OCI-LY1 (cell line): ENCODE measurements at regions not wholly inside any gene's neighbourhood (a gene's known extent, or its start where the extent isn't known, plus 50 kb on each side); places are given as distances from the start of the nearest gene placed in this dataset.

ENCODE experiments used
- H2AFZ ChIP-seq: fragments of 200-600 bp; sonication (generic), shearing (Covaris generic); 2 replicates; pipeline ENCODE4 v1.6.0; 2014; ENCODE audit warnings: antibody characterized with exemption, mild to moderate bottlenecking, low read length
- H3F3A ChIP-seq: fragments of 200-600 bp; sonication (generic), shearing (Covaris generic); 2 replicates; pipeline ENCODE4 v1.6.0; 2014; ENCODE audit warnings: mild to moderate bottlenecking, antibody characterized with exemption, low read length, moderate library complexity; ENCODE audit not compliant: insufficient read depth
- H3K27ac ChIP-seq: fragments of 200-600 bp; sonication (generic); 2 replicates; pipeline ENCODE4 v1.5.1; 2014; ENCODE audit warnings: low read length, mixed run types, mild to moderate bottlenecking, low read depth; ENCODE audit not compliant: poor library complexity, severe bottlenecking
- H3K27me3 ChIP-seq: fragments of 200-600 bp; sonication (generic); 2 replicates; pipeline ENCODE4 v1.6.0; 2014; ENCODE audit warnings: antibody characterized with exemption, mild to moderate bottlenecking, low read length, moderate library complexity; ENCODE audit not compliant: insufficient read depth
- H3K36me3 ChIP-seq: fragments of 200-600 bp; sonication (generic); 2 replicates; pipeline ENCODE4 v1.6.1; 2014; ENCODE audit warnings: mild to moderate bottlenecking, antibody characterized with exemption, low read length, moderate library complexity, mixed read lengths; ENCODE audit not compliant: insufficient read depth
- H3K4me1 ChIP-seq: fragments of 200-600 bp; sonication (generic); 2 replicates; pipeline ENCODE4 v1.5.1; 2014; ENCODE audit warnings: mild to moderate bottlenecking, low read length, moderate library complexity; ENCODE audit not compliant: insufficient read depth, severe bottlenecking
- H3K4me2 ChIP-seq: fragments of 200-600 bp; sonication (generic), shearing (Covaris generic); 2 replicates; pipeline ENCODE4 v1.6.1; 2014; ENCODE audit warnings: low read length
- H3K4me3 ChIP-seq: fragments of 200-600 bp; sonication (generic); 2 replicates; pipeline ENCODE4 v1.5.1; 2014; ENCODE audit warnings: low read length, low read depth, mild to moderate bottlenecking, mixed read lengths; ENCODE audit not compliant: poor library complexity, severe bottlenecking
- H3K79me2 ChIP-seq: fragments of 200-600 bp; shearing (Covaris generic); 2 replicates; pipeline ENCODE4 v1.6.1; 2016; ENCODE audit warnings: mixed run types, low read length, mixed read lengths; ENCODE audit not compliant: insufficient read depth
- H3K9ac ChIP-seq: fragments of 200-600 bp; sonication (generic), shearing (Covaris generic); 2 replicates; pipeline ENCODE4 v1.6.1; 2014; ENCODE audit warnings: mild to moderate bottlenecking, low read length, mixed read lengths
- H3K9me2 ChIP-seq: fragments of 200-600 bp; sonication (generic), shearing (Covaris generic); 2 replicates; pipeline ENCODE4 v1.6.1; 2014; ENCODE audit warnings: low read depth, mild to moderate bottlenecking, low read length, mixed read lengths
- H3K9me3 ChIP-seq: fragments of 200-600 bp; shearing (Covaris generic); 2 replicates; pipeline ENCODE4 v1.6.1; 2014; ENCODE audit warnings: low read length, mixed read lengths
- H4K20me1 ChIP-seq: fragments of 200-600 bp; sonication (generic), shearing (Covaris generic); 2 replicates; pipeline ENCODE4 v1.6.0; 2016; ENCODE audit warnings: mild to moderate bottlenecking, low read length; ENCODE audit not compliant: insufficient read depth
- CTCF ChIP-seq: fragments of 200-600 bp; sonication (generic), shearing (Covaris generic); IDR thresholded peaks from 2 replicates; pipeline ENCODE4 v1.5.1; 2017; ENCODE audit warnings: mild to moderate bottlenecking, antibody characterized with exemption, low read length, moderate library complexity, mixed read lengths
- EZH2 ChIP-seq: fragments of 200-600 bp; sonication (generic), shearing (Covaris generic); IDR thresholded peaks from 2 replicates; pipeline ENCODE4 v1.8.0; 2017; ENCODE audit warnings: borderline replicate concordance, mixed run types, mild to moderate bottlenecking, antibody characterized with exemption, low read length, moderate library complexity, mixed read lengths

DNA sequence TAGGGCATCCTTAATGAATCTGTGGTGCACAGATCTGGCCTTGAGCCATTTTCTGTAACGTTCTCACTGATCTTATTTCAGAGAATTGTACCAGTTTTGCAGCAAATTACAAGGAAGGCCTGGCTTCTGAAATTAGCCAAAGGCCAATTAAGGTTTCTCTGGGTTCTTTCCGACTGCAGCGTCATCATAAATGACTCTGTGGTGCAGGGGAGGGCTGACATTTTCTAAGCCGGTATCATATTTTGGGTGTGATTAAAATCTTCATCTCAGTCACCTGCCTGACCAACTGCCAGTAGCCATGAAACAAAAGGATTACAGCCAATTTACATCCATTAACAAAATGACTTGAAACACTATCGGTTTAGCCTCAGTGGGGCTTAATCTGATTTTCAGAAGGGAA is 363.7 kb downstream of the ADRA2A start:
- no peak overlapping the region for H3K9ac ChIP-seq
- H3K4me3 ChIP-seq, result no peak overlapping the region
- no peak overlapping the region for H3K27ac ChIP-seq
- H3K79me2 ChIP-seq, result no peaks in the 10 kb centered on the region
- H2AFZ ChIP-seq, result no peak overlapping the region
- TF ChIP-seq CTCF (no peak), EZH2 (no peak)
- H3K9me2 ChIP-seq, result no peaks in the 10 kb centered on the region
- no peaks in the 10 kb centered on the region for H3F3A ChIP-seq
- H3K9me3 ChIP-seq, result no peaks in the 10 kb centered on the region
- no peaks in the 10 kb centered on the region for H3K36me3 ChIP-seq
- H3K4me1 ChIP-seq, result no peaks in the 10 kb centered on the region
- H4K20me1 ChIP-seq, result no peaks in the 10 kb centered on the region
- H3K4me2 ChIP-seq, result no peak overlapping the region
- no peaks in the 10 kb centered on the region for H3K27me3 ChIP-seq

- Histone ChIP-seq H3F3A (no peaks in the 10 kb centered on the region), H3K9me3 (no peaks in the 10 kb centered on the region), H3K4me1 (no peaks in the 10 kb centered on the region), H4K20me1 (no peaks in the 10 kb centered on the region), H3K27me3 (no peaks in the 10 kb centered on the region), H2AFZ (no peak overlapping the region), H3K27ac (no peak overlapping the region), H3K9ac (no peak overlapping the region), H3K36me3 (no peaks in the 10 kb centered on the region), H3K4me2 (no peak overlapping the region), H3K9me2 (no peaks in the 10 kb centered on the region), H3K4me3 (no peak overlapping the region), H3K79me2 (no peaks in the 10 kb centered on the region)
- no peak for TF ChIP-seq CTCF
These were observed 368.8 kb downstream of the ADRA2A start for GRCh38 chr10:111445667-111446066.

GRCh38 chr10:111446966-111447365 is 370.1 kb downstream of the ADRA2A start:
- Histone ChIP-seq H3K4me1 (no peaks in the 10 kb centered on the region), H3K4me2 (no peak overlapping the region), H3K9ac (no peak overlapping the region), H2AFZ (no peak overlapping the region), H3F3A (no peaks in the 10 kb centered on the region), H3K4me3 (no peak overlapping the region), H3K27ac (no peak overlapping the region), H3K27me3 (no peaks in the 10 kb centered on the region), H3K79me2 (no peaks in the 10 kb centered on the region), H3K36me3 (no peaks in the 10 kb centered on the region), H3K9me2 (no peaks in the 10 kb centered on the region), H4K20me1 (no peaks in the 10 kb centered on the region), H3K9me3 (no peaks in the 10 kb centered on the region)
- TF ChIP-seq EZH2 (no peak), CTCF (no peak)
